WTC11 (cell line): ENCODE measurements at regions not wholly inside any gene's neighbourhood (a gene's known extent, or its start where the extent isn't known, plus 50 kb on each side); places are given as distances from the start of the nearest gene placed in this dataset.

Source experiments
- ATAC-seq: fragments of 200-7000 bp; cut with Tn5 transposase; 2 replicates; pipeline ENCODE4 v1.10.0; 2021; ENCODE audit warnings: mild to moderate bottlenecking, moderate library complexity
- CTCF ChIA-PET: fragments of 300-600 bp; sonication (Branson Sonifier 250); formaldehyde crosslinking; loops from one replicate; lab custom pipeline; 2021; ENCODE audit warnings: antibody characterized with exemption; lab: Charles Lee
- POLR2A ChIA-PET: fragments of 350-600 bp; sonication (Branson Sonifier 250); formaldehyde crosslinking; loops from one replicate; lab custom pipeline; 2021; ENCODE audit warnings: antibody characterized with exemption; lab: Charles Lee
- DNase-seq: peaks from one replicate; pipeline ENCODE4 v3.0.0; 2021; ENCODE audit warnings: low spot score
- H3K27ac Mint-ChIP-seq: 2 replicates; pipeline ENCODE4 v1.8.0; 2021; ENCODE audit warnings: mixed read lengths
- H3K27me3 Mint-ChIP-seq: 2 replicates; pipeline ENCODE4 v1.8.0; 2021; ENCODE audit warnings: low read depth, mild to moderate bottlenecking, moderate library complexity, mixed read lengths
- H3K36me3 Mint-ChIP-seq: 2 replicates; pipeline ENCODE4 v1.8.0; 2021; ENCODE audit warnings: mixed read lengths
- H3K4me1 Mint-ChIP-seq: 2 replicates; pipeline ENCODE4 v1.8.0; 2022; ENCODE audit warnings: mixed read lengths
- H3K4me3 Mint-ChIP-seq: 2 replicates; pipeline ENCODE4 v1.8.0; 2021; ENCODE audit warnings: mild to moderate bottlenecking, moderate library complexity, mixed read lengths
- H3K9me3 Mint-ChIP-seq: 2 replicates; pipeline ENCODE4 v1.8.0; 2021; ENCODE audit warnings: mixed read lengths
- ARID4B ChIP-seq: sonication (generic); formaldehyde crosslinking; IDR thresholded peaks from 2 replicates; pipeline ENCODE4 v1.8.0; 2023; ENCODE audit warnings: missing genetic modification reagents, mild to moderate bottlenecking, borderline replicate concordance
- ESRRA ChIP-seq: sonication (generic); formaldehyde crosslinking; IDR thresholded peaks from 2 replicates; pipeline ENCODE4 v1.8.1; 2022; ENCODE audit warnings: mild to moderate bottlenecking, missing genetic modification reagents, borderline replicate concordance
- ETV6 ChIP-seq: sonication (generic); formaldehyde crosslinking; IDR thresholded peaks from 2 replicates; pipeline ENCODE4 v1.8.1; 2022; ENCODE audit warnings: mild to moderate bottlenecking, missing genetic modification reagents
- FOXJ3 ChIP-seq: sonication (generic); formaldehyde crosslinking; IDR thresholded peaks from 2 replicates; pipeline ENCODE4 v1.9.0; 2021; ENCODE audit warnings: missing genetic modification reagents, mild to moderate bottlenecking, borderline replicate concordance
- FOXP1 ChIP-seq: sonication (generic); formaldehyde crosslinking; IDR thresholded peaks from 2 replicates; pipeline ENCODE4 v1.8.0; 2022; ENCODE audit warnings: missing genetic modification reagents, mild to moderate bottlenecking, moderate library complexity, borderline replicate concordance
- FOXP4 ChIP-seq: sonication (generic); formaldehyde crosslinking; IDR thresholded peaks from 2 replicates; pipeline ENCODE4 v1.8.0; 2022; ENCODE audit warnings: mild to moderate bottlenecking, missing genetic modification reagents
- HMGA2 ChIP-seq: fragments of 250-450 bp; sonication (Bioruptor Pico); IDR thresholded peaks from 2 replicates; pipeline ENCODE4 v1.4.0; 2021; ENCODE audit warnings: mild to moderate bottlenecking, moderate library complexity
- IRF2 ChIP-seq: sonication (generic); formaldehyde crosslinking; IDR thresholded peaks from 2 replicates; pipeline ENCODE4 v1.8.0; 2022; ENCODE audit warnings: low read depth, missing genetic modification reagents, borderline replicate concordance
- NFYB ChIP-seq: sonication (generic); formaldehyde crosslinking; conservative IDR thresholded peaks from 2 replicates; pipeline ENCODE4 v1.8.0; 2022; ENCODE audit warnings: low read depth, missing genetic modification reagents
- PRRX2 ChIP-seq: fragments of 250-450 bp; sonication (Bioruptor Pico); IDR thresholded peaks from 2 replicates; pipeline ENCODE4 v1.8.0; 2021; ENCODE audit warnings: mild to moderate bottlenecking
- RELA ChIP-seq: sonication (generic); formaldehyde crosslinking; IDR thresholded peaks from 2 replicates; pipeline ENCODE4 v1.8.1; 2022; ENCODE audit warnings: missing genetic modification reagents, mild to moderate bottlenecking, borderline replicate concordance
- RORB ChIP-seq: fragments of 250-450 bp; sonication (Bioruptor Pico); IDR thresholded peaks from 2 replicates; pipeline ENCODE4 v1.9.0; 2021; ENCODE audit warnings: mild to moderate bottlenecking
- TEAD4 ChIP-seq: sonication (generic); formaldehyde crosslinking; IDR thresholded peaks from 2 replicates; pipeline ENCODE4 v1.8.0; 2022; ENCODE audit warnings: mild to moderate bottlenecking, missing genetic modification reagents
- USF1 ChIP-seq: sonication (generic); formaldehyde crosslinking; IDR thresholded peaks from 2 replicates; pipeline ENCODE4 v1.8.0; 2022; ENCODE audit warnings: mild to moderate bottlenecking, missing genetic modification reagents
- ZBTB21 ChIP-seq: sonication (generic); formaldehyde crosslinking; IDR thresholded peaks from 2 replicates; pipeline ENCODE4 v1.8.1; 2023; ENCODE audit warnings: mild to moderate bottlenecking, missing genetic modification reagents, borderline replicate concordance
- ZNF138 ChIP-seq: sonication (generic); formaldehyde crosslinking; conservative IDR thresholded peaks from 2 replicates; pipeline ENCODE4 v1.8.1; 2022; ENCODE audit warnings: mild to moderate bottlenecking, moderate library complexity, missing genetic modification reagents
- ZNF425 ChIP-seq: fragments of 250-450 bp; sonication (Bioruptor Pico); conservative IDR thresholded peaks from 2 replicates; pipeline ENCODE4 v1.9.0; 2021; ENCODE audit warnings: mild to moderate bottlenecking

- no peak overlapping the region for H3K27ac Mint-ChIP-seq
- POLR2A ChIA-PET = no interaction called here
- H3K4me3 Mint-ChIP-seq = no peak overlapping the region
- TF ChIP-seq HMGA2 (CRISPR knock-in tag) = no peak
- no peak for TF ChIP-seq ZNF425
- no peak for TF ChIP-seq ETV6 (CRISPR knock-in tag)
- no peak for TF ChIP-seq FOXJ3 (CRISPR knock-in tag)
- no peak for TF ChIP-seq IRF2
- TF ChIP-seq RELA (CRISPR knock-in tag) = no peak
- TF ChIP-seq ZBTB21 = no peak
- TF ChIP-seq ARID4B (CRISPR knock-in tag) = no peak
- TF ChIP-seq NFYB = no peak
- no peak for TF ChIP-seq USF1 (CRISPR knock-in tag)
- no peak for TF ChIP-seq RORB
- no peak for TF ChIP-seq ZNF138 (CRISPR knock-in tag)
- no peak for TF ChIP-seq TEAD4 (CRISPR knock-in tag)
- no peak for TF ChIP-seq FOXP4 (CRISPR knock-in tag)
- no peak for TF ChIP-seq PRRX2 (CRISPR knock-in tag)
- TF ChIP-seq FOXP1 (CRISPR knock-in tag) = no peak
- ATAC-seq (no peak), DNase-seq (no peak)
- no peaks in the 10 kb centered on the region for H3K36me3 Mint-ChIP-seq
- no peaks in the 10 kb centered on the region for H3K9me3 Mint-ChIP-seq
- no peaks in the 10 kb centered on the region; the same call in 1 of the 2 replicates for H3K27me3 Mint-ChIP-seq
- CTCF ChIA-PET = no interaction called here
- H3K4me1 Mint-ChIP-seq = peaks cover 16% of the 10 kb centered on the region
Measured at GRCh38 chr2:10964052-10964790, 52.5 kb downstream of the KCNF1 start.

- Mint-ChIP-seq H3K9me3 (no peaks in the 10 kb centered on the region), H3K4me1 (peaks cover 16% of the 10 kb centered on the region), H3K4me3 (no peak overlapping the region), H3K27me3 (no peaks in the 10 kb centered on the region; the same call in 1 of the 2 replicates), H3K36me3 (no peaks in the 10 kb centered on the region), H3K27ac (no peak overlapping the region)
- no peak for TF ChIP-seq ESRRA
- POLR2A ChIA-PET = no interaction called here
- DNase-seq = no peak
- CTCF ChIA-PET = interaction anchor here (1.1 kb wide), 1 partner anchor 133 kb away, joined by 4 read pairs; no protein-coding TSS in a partner anchor
- no peak for ATAC-seq
Measured at GRCh38 chr2:10965241-10965843, 53.6 kb downstream of the KCNF1 start.
